Rectal smooth muscle tissue (tissue), 1 donor: ENCODE measurements at regions not wholly inside any gene's neighbourhood (a gene's known extent, or its start where the extent isn't known, plus 50 kb on each side); places are given as distances from the start of the nearest gene placed in this dataset.

Experiments
- H3K27ac ChIP-seq: one replicate; pipeline ENCODE4 v1.7.0; 2013; ENCODE audit warnings: low read depth, low read length, inconsistent platforms
- H3K27me3 ChIP-seq: one replicate; pipeline ENCODE4 v1.7.0; 2013; ENCODE audit warnings: low read length; ENCODE audit not compliant: control insufficient read depth, insufficient read depth
- H3K36me3 ChIP-seq: one replicate; pipeline ENCODE4 v1.7.0; 2013; ENCODE audit warnings: low read length; ENCODE audit not compliant: control insufficient read depth, insufficient read depth
- H3K4me1 ChIP-seq: one replicate; pipeline ENCODE4 v1.7.0; 2013; ENCODE audit warnings: low read length; ENCODE audit not compliant: control insufficient read depth, insufficient read depth
- H3K4me3 ChIP-seq: one replicate; pipeline ENCODE4 v1.7.0; 2013; ENCODE audit warnings: low read length
- H3K9ac ChIP-seq: one replicate; pipeline ENCODE4 v1.7.0; 2013; ENCODE audit warnings: low read length

GRCh38 chr11:109845437-109845836 lies 247.8 kb upstream of the ZC3H12C start:
- Histone ChIP-seq H3K36me3 (no peaks in the 10 kb centered on the region), H3K27ac (no peak overlapping the region), H3K9ac (no peak overlapping the region), H3K27me3 (no peaks in the 10 kb centered on the region), H3K4me3 (no peak overlapping the region), H3K4me1 (no peaks in the 10 kb centered on the region)

GRCh38 chr11:109847621-109848020 lies 245.6 kb upstream of the ZC3H12C start:
- no peaks in the 10 kb centered on the region for H3K36me3 ChIP-seq
- no peak overlapping the region for H3K27ac ChIP-seq
- no peak overlapping the region for H3K4me3 ChIP-seq
- H3K4me1 ChIP-seq: no peaks in the 10 kb centered on the region
- no peaks in the 10 kb centered on the region for H3K27me3 ChIP-seq
- no peak overlapping the region for H3K9ac ChIP-seq

DNA sequence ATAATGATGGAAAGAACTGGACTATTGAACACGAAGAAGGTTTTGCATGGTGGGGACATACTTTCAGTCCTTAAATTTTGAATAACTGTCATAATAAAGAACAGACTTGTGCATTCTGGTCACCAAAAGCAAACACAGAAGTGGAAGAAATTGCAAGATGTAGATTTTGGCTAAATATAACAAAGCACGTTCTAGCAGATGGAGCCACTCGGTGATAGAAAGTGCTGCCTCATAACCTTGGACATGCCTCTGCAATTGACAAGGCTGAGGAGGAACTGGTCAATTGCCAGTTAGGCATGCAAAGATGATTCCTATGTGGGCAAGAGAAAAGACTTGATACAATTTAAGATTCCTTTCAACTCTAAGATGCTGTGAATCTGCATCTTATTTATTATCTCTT lies 244.1 kb upstream of the ZC3H12C start:
- Histone ChIP-seq H3K4me3 (no peak overlapping the region), H3K9ac (no peak overlapping the region), H3K4me1 (no peaks in the 10 kb centered on the region)

DNA sequence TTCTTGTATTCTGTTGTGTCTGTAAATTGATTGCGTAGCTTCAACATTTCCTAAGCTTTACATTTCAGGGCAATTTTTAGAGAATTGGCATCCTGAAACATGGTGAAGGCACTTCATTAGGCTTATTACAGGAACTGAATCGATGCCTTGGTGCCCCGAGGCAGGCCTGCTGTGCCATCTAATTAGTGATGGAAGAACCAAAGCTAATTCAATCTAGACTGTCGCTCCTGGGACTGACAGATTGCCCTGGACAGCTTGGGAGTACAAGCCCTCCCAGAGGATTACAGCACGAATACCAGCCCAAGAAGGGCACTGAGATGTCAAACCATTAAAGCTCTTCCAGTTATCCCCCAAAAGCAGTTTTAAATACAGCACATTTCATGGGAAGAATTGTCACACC lies 243.2 kb upstream of the ZC3H12C start:
- H3K27ac ChIP-seq: no peak overlapping the region
- H3K36me3 ChIP-seq: no peaks in the 10 kb centered on the region
- no peak overlapping the region for H3K9ac ChIP-seq
- no peak overlapping the region for H3K4me3 ChIP-seq
- H3K4me1 ChIP-seq: no peaks in the 10 kb centered on the region
- H3K27me3 ChIP-seq: no peaks in the 10 kb centered on the region

More for the DNA sequence above, 244.1 kb upstream of the ZC3H12C start:
- Histone ChIP-seq H3K27me3 (no peaks in the 10 kb centered on the region), H3K36me3 (no peaks in the 10 kb centered on the region), H3K27ac (no peak overlapping the region)

GRCh38 chr11:109851780-109852390 lies 241.3 kb upstream of the ZC3H12C start:
- H3K36me3 ChIP-seq: no peaks in the 10 kb centered on the region
- H3K4me3 ChIP-seq: no peak overlapping the region
- no peak overlapping the region for H3K27ac ChIP-seq
- no peaks in the 10 kb centered on the region for H3K4me1 ChIP-seq
- no peak overlapping the region for H3K9ac ChIP-seq
- no peaks in the 10 kb centered on the region for H3K27me3 ChIP-seq

GRCh38 chr11:109853156-109853776 lies 239.9 kb upstream of the ZC3H12C start:
- no peak overlapping the region for H3K4me3 ChIP-seq
- no peaks in the 10 kb centered on the region for H3K36me3 ChIP-seq
- no peak overlapping the region for H3K27ac ChIP-seq
- H3K27me3 ChIP-seq: no peaks in the 10 kb centered on the region
- no peak overlapping the region for H3K9ac ChIP-seq
- H3K4me1 ChIP-seq: no peaks in the 10 kb centered on the region

- H3K4me3 ChIP-seq: no peak overlapping the region
- H3K36me3 ChIP-seq: no peaks in the 10 kb centered on the region
- H3K9ac ChIP-seq: no peak overlapping the region
- H3K27me3 ChIP-seq: no peaks in the 10 kb centered on the region
- H3K4me1 ChIP-seq: no peaks in the 10 kb centered on the region
- no peak overlapping the region for H3K27ac ChIP-seq
Measured at GRCh38 chr11:109854731-109855130, 238.5 kb upstream of the ZC3H12C start.

DNA sequence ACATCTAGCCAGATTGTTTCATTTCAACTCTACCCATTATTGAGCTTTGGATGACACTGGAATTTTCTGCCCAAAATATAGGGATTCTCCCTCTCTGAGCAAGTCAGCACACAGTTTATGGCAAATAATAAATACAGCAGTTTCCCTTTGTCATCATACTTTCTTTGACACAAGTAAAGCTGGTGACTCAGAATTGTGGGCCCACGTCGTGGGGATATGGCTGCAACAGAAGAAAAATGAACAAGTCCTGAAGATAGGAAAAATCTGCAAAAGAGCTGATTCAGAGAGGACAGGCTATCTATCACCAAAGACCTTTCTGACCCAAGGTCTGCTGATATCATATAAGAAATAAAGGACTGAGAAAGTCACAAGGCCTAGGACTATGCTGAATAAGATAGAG lies 236.3 kb upstream of the ZC3H12C start:
- Histone ChIP-seq H3K4me3 (no peak overlapping the region), H3K27me3 (no peaks in the 10 kb centered on the region), H3K4me1 (no peaks in the 10 kb centered on the region), H3K36me3 (no peaks in the 10 kb centered on the region), H3K9ac (no peak overlapping the region), H3K27ac (no peak overlapping the region)

DNA sequence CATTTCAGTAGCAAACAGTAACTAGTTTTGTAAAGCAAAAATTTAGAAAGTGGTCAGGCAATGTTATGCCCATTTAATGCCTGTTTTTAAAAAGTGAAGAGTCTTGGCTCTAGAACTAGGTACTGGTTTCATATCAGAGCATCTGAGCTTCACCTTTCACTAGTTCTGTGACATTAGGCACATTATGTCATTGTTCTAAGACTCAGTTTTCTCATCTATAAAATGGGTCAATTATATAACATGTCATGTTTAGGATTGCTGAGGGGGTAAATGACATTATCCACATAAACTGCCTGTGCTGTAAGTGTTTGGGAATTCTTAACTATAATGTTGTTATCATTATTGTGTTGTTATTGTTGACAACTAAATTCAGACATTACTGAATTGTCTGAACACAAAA lies 235.6 kb upstream of the ZC3H12C start:
- no peak overlapping the region for H3K9ac ChIP-seq
- H3K4me1 ChIP-seq: no peaks in the 10 kb centered on the region

DNA sequence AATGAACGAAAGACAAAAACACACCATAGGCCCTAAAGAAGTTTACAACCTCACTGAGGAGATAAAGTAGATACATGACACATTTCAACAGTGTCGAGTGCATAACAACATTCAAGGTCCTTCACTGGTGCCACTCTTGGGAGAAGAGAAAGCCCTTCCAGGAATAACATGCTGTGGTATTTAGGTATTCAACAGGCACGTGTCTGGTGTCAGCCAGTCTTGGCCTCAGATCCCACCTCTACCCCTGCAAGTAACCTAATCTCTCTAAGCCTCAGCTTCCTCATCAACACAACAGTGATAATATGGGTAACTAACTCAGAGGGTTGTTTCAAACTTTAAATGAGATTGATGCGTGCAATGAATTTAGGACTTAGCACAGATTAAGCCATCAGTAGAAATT lies 235.0 kb upstream of the ZC3H12C start:
- no peak overlapping the region for H3K27ac ChIP-seq

More for the DNA sequence above, 235.6 kb upstream of the ZC3H12C start:
- Histone ChIP-seq H3K27ac (no peak overlapping the region), H3K36me3 (no peaks in the 10 kb centered on the region), H3K4me3 (no peak overlapping the region), H3K27me3 (no peaks in the 10 kb centered on the region)

GRCh38 chr11:109859045-109859724 lies 234.0 kb upstream of the ZC3H12C start:
- Histone ChIP-seq H3K4me3 (no peak overlapping the region), H3K9ac (no peak overlapping the region), H3K27ac (no peak overlapping the region), H3K36me3 (no peaks in the 10 kb centered on the region), H3K27me3 (no peaks in the 10 kb centered on the region), H3K4me1 (no peaks in the 10 kb centered on the region)

More for the DNA sequence above, 235.0 kb upstream of the ZC3H12C start:
- H3K9ac ChIP-seq: no peak overlapping the region
- H3K4me1 ChIP-seq: no peaks in the 10 kb centered on the region
- no peak overlapping the region for H3K4me3 ChIP-seq
- no peaks in the 10 kb centered on the region for H3K27me3 ChIP-seq
- H3K36me3 ChIP-seq: no peaks in the 10 kb centered on the region

- H3K27ac ChIP-seq: no peak overlapping the region
- no peak overlapping the region for H3K9ac ChIP-seq
- H3K27me3 ChIP-seq: no peaks in the 10 kb centered on the region
- no peaks in the 10 kb centered on the region for H3K4me1 ChIP-seq
- no peaks in the 10 kb centered on the region for H3K36me3 ChIP-seq
- no peak overlapping the region for H3K4me3 ChIP-seq
Measured at GRCh38 chr11:109862835-109863234, 230.4 kb upstream of the ZC3H12C start.
